ENCODE measurements at regions not wholly inside any gene's neighbourhood (a gene's known extent, or its start where the extent isn't known, plus 50 kb on each side); places are given as distances from the start of the nearest gene placed in this dataset.

DNA sequence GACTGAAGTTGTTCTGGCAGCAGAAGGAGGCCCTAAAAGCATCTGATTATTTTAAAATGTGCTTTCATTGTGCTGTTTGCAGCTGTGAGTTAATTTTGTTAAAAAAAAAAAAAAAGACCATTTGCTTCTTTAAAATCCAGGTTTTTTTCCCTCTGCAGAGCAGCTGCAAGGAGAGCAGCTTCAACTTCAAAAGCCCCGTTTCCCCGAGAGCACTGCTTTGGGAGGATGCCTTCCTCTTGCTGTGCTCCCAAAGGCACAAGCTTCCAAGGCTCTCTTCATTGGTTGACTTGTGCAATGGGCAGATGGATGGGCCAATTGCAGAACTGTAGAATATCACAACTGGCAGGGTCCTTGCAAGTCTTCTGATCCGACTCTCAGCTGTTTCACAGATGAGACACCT, 459.2 kb upstream of the PKN2 start:
- Mint-ChIP-seq H3K4me3 (ENCODE audit: unreplicated experiment) (no peak overlapping the region), H3K27me3 (ENCODE audit: low read depth) (peaks cover 4% of the 10 kb centered on the region), H3K27ac (ENCODE audit: unreplicated experiment) (no peak overlapping the region), H3K36me3 (ENCODE audit: low read depth) (no peaks in the 10 kb centered on the region), H3K4me1 (ENCODE audit: low read depth) (no peaks in the 10 kb centered on the region), H3K9me3 (ENCODE audit: low read depth) (no peaks in the 10 kb centered on the region)
- TF ChIP-seq, protein P1, sequence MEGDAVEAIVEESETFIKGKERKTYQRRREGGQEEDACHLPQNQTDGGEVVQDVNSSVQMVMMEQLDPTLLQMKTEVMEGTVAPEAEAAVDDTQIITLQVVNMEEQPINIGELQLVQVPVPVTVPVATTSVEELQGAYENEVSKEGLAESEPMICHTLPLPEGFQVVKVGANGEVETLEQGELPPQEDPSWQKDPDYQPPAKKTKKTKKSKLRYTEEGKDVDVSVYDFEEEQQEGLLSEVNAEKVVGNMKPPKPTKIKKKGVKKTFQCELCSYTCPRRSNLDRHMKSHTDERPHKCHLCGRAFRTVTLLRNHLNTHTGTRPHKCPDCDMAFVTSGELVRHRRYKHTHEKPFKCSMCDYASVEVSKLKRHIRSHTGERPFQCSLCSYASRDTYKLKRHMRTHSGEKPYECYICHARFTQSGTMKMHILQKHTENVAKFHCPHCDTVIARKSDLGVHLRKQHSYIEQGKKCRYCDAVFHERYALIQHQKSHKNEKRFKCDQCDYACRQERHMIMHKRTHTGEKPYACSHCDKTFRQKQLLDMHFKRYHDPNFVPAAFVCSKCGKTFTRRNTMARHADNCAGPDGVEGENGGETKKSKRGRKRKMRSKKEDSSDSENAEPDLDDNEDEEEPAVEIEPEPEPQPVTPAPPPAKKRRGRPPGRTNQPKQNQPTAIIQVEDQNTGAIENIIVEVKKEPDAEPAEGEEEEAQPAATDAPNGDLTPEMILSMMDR (IDR thresholded peaks at IDR 0.05) = no peak
- no peak for DNase-seq (ENCODE audit: low spot score)

DNA sequence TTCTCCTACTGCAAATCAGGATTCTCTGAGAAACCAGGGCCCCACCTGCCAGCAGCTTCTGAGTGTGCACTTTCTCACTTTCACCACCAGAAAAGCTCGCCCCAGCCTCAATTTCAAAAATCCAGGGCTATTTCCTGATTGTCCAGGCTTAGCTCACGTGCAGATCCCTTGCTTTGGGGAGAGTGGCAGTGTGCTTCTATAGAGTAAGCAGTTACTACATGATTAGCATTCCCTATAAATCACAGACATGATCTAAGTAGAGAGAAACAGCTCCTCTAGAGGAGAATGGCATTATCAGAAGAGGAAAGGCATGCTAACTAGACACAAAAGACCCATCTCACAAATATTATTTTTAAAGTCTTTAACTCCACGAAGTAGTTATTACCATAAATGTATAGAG, 456.0 kb upstream of the PKN2 start:
- H3K27ac Mint-ChIP-seq (ENCODE audit: unreplicated experiment) = no peak overlapping the region
- TF ChIP-seq, protein P1 (IDR thresholded peaks at IDR 0.05) = peak; percentile 33
- no peak for DNase-seq (ENCODE audit: low spot score)
- H3K27me3 Mint-ChIP-seq (ENCODE audit: low read depth) = peaks cover 4% of the 10 kb centered on the region
- H3K4me1 Mint-ChIP-seq (ENCODE audit: low read depth) = no peaks in the 10 kb centered on the region
- no peaks in the 10 kb centered on the region for H3K36me3 Mint-ChIP-seq (ENCODE audit: low read depth)
- no peaks in the 10 kb centered on the region for H3K9me3 Mint-ChIP-seq (ENCODE audit: low read depth)
- no peak overlapping the region for H3K4me3 Mint-ChIP-seq (ENCODE audit: unreplicated experiment)

DNA sequence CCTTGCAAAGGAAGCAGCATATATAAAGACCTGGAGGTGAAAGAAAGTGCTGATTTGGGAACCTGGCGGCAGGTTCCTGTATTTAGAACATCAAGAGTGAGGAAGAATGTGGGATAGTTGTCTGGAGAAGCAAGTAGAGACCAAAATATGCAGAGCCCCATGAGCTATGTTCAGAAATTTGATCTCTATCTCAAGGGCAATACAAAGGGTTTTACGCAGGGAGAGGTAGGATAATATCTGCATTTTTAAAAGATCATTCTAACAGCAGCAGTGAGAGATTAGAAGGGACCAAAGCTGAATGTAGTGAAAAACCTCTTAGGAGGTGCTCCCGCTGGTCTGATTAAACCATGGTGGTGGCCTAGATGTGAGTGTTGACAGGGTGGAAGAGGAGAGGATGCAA, 453.9 kb upstream of the PKN2 start:
- Mint-ChIP-seq H3K27me3 (ENCODE audit: low read depth) (peaks cover 5% of the 10 kb centered on the region), H3K36me3 (ENCODE audit: low read depth) (no peaks in the 10 kb centered on the region), H3K4me1 (ENCODE audit: low read depth) (no peaks in the 10 kb centered on the region), H3K27ac (ENCODE audit: unreplicated experiment) (no peak overlapping the region), H3K9me3 (ENCODE audit: low read depth) (no peaks in the 10 kb centered on the region), H3K4me3 (ENCODE audit: unreplicated experiment) (no peak overlapping the region)
- DNase-seq (ENCODE audit: low spot score) = no peak
- TF ChIP-seq, protein P1 (IDR thresholded peaks at IDR 0.05) = no peak

DNA sequence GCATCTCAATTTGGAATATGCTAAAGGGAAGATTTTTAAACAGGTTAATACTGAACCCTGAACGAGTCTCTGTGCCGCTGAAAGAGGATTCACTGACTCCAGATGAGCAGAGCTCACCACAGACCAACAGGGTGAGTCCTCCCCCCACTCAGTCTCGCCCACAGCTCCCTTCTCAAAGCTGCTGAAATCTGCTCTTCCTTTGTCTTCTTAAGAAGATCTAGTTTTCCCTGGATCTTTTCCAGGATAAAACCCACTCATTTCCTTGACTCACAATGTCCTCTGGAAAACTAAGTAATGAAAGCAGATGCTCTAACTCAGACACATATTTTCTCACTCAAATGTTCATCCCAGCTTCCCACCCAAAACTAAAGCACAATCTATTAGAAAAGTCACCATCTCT, 447.0 kb upstream of the PKN2 start:
- no peaks in the 10 kb centered on the region for H3K36me3 Mint-ChIP-seq (ENCODE audit: low read depth)
- no peak for DNase-seq (ENCODE audit: low spot score)
- H3K9me3 Mint-ChIP-seq (ENCODE audit: low read depth) = peaks cover 13% of the 10 kb centered on the region
- peaks cover 4% of the 10 kb centered on the region for H3K27me3 Mint-ChIP-seq (ENCODE audit: low read depth)
- H3K4me1 Mint-ChIP-seq (ENCODE audit: low read depth) = peaks cover 5% of the 10 kb centered on the region
- H3K27ac Mint-ChIP-seq (ENCODE audit: unreplicated experiment) = no peak overlapping the region
- TF ChIP-seq, protein P1 (IDR thresholded peaks at IDR 0.05) = no peak
- no peak overlapping the region for H3K4me3 Mint-ChIP-seq (ENCODE audit: unreplicated experiment)

DNA sequence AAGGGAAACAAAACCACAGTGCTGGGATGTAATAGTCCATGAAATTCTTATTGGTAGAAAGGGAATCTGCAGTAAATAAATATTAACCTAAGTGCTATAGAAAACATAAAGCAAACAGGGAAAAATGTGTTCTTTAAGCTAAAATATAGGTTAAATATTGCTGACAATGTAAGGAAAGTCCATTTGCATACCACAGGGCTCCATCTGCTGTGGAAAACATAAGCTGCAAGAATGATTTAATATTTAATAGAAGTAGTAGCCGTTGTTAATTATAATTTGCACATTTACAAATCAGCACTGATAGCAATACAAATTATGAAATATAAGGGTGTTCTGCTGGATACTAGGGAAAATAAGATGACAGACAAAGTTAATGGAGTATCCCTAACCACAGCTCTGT, 444.9 kb upstream of the PKN2 start:
- Mint-ChIP-seq H3K9me3 (ENCODE audit: low read depth) (peaks cover 23% of the 10 kb centered on the region), H3K27me3 (ENCODE audit: low read depth) (no peaks in the 10 kb centered on the region), H3K4me3 (ENCODE audit: unreplicated experiment) (no peak overlapping the region), H3K4me1 (ENCODE audit: low read depth) (peaks cover 5% of the 10 kb centered on the region), H3K36me3 (ENCODE audit: low read depth) (no peaks in the 10 kb centered on the region), H3K27ac (ENCODE audit: unreplicated experiment) (no peak overlapping the region)
- TF ChIP-seq, protein P1 (IDR thresholded peaks at IDR 0.05) = peak; percentile 36
- no peak for DNase-seq (ENCODE audit: low spot score)
